ENCODE measurements at regions not wholly inside any gene's neighbourhood (a gene's known extent, or its start where the extent isn't known, plus 50 kb on each side); places are given as distances from the start of the nearest gene placed in this dataset.

DNA sequence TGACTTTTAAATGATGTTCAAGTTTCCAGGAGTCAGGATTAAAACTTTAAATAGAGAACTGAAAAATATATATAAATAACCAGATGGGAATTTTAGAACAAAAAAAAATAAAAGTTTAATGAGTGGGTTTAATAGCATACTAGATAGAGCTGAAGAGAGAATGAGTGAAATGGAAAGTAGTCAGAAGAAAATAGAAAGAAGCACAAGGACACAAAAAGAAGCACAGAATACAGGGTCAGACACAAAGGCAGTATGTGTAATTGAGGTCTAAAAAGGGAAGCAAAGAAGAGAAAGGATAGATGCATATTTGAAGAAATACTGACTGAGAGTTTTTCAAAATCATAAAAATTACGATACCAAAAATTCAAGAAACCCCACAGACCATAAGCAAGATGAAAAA is 159.8 kb upstream of the FERMT1 start:
- TF ChIP-seq POLR2A (IDR thresholded peaks at IDR 0.05; ENCODE audit: low read depth, low read length) (no peak), POLR2AphosphoS5 (IDR thresholded peaks at IDR 0.05; ENCODE audit: low read depth, low read length) (no peak), TAF1 (IDR thresholded peaks at IDR 0.05; ENCODE audit: low read depth, low read length) (no peak)

Data from GM12891 (cell line).